ENCODE measurements at regions not wholly inside any gene's neighbourhood (a gene's known extent, or its start where the extent isn't known, plus 50 kb on each side); places are given as distances from the start of the nearest gene placed in this dataset.

GRCh38 chrX:134711135-134711921 lies 53.1 kb upstream of the PLAC1 start:
- TF ChIP-seq EZH2 (IDR thresholded peaks at IDR 0.05; ENCODE audit: borderline replicate concordance, low read depth, low read length, poor library complexity, severe bottlenecking) (no peak), CTCF (conservative IDR thresholded peaks at IDR 0.05; ENCODE audit: low read depth, low read length) (no peak)
- ChIA-PET POLR2A (ENCODE audit: low non-redundant PET) (no interaction called here), CTCF (no interaction called here)
- BruUV-seq (replicated peaks), result no TSS peak
- Histone ChIP-seq H3K27me3 (replicated peaks; ENCODE audit: insufficient read depth, low read depth, low read length, poor library complexity) (no peaks in the 10 kb centered on the region), H3K4me3 (ENCODE audit: low read depth, low read length, poor library complexity, severe bottlenecking) (no peak overlapping the region), H3K9me3 (ENCODE audit: low read depth, low read length, poor library complexity, severe bottlenecking) (no peaks in the 10 kb centered on the region), H3K36me3 (ENCODE audit: insufficient read depth, low read length, poor library complexity, severe bottlenecking) (no peaks in the 10 kb centered on the region), H3K4me1 (ENCODE audit: insufficient read depth, low read length, poor library complexity, severe bottlenecking) (no peaks in the 10 kb centered on the region), H3K27ac (ENCODE audit: low read depth, low read length, poor library complexity, severe bottlenecking) (no peak overlapping the region)
- DNase-seq (ENCODE audit: low spot score), result no peak
- intact Hi-C loops (cut with micrococcal nuclease; ENCODE audit: unreplicated experiment), result no loop called here
